HG03354 (cell line): ENCODE measurements at regions not wholly inside any gene's neighbourhood (a gene's known extent, or its start where the extent isn't known, plus 50 kb on each side); places are given as distances from the start of the nearest gene placed in this dataset.

Experiments used
- ATAC-seq: cut with Tn5 transposase; IDR thresholded peaks from one replicate; pipeline ENCODE4 v1.9.1; 2021; ENCODE audit warnings: mild to moderate bottlenecking; ENCODE audit not compliant: unreplicated experiment, poor library complexity, severe bottlenecking

- ATAC-seq, result no peak
Measured at GRCh38 chr11:19499999-19500398, 212.6 kb upstream of the NAV2 start.

- ATAC-seq, result no peak
Measured at GRCh38 chr11:19499026-19499669, 213.5 kb upstream of the NAV2 start.

- no peak for ATAC-seq
Measured at GRCh38 chr11:19493446-19494213, 219.0 kb upstream of the NAV2 start.

- ATAC-seq, result no peak
Measured at GRCh38 chr11:19482319-19483100, 230.1 kb upstream of the NAV2 start.

GRCh38 chr11:19480540-19480939 is 232.1 kb upstream of the NAV2 start:
- ATAC-seq, result no peak

GRCh38 chr11:19478891-19479290 is 233.7 kb upstream of the NAV2 start:
- no peak for ATAC-seq

- no peak for ATAC-seq
Measured at GRCh38 chr11:19474954-19475721, 234.4 kb upstream of the E2F8 start.

- ATAC-seq, result no peak
Measured at GRCh38 chr11:19474211-19474610, 233.5 kb upstream of the E2F8 start.

GRCh38 chr11:19472679-19473078 is 231.9 kb upstream of the E2F8 start:
- ATAC-seq, result no peak

- no peak for ATAC-seq
Measured at GRCh38 chr11:19467904-19468303, 227.2 kb upstream of the E2F8 start.

- no peak for ATAC-seq
Measured at GRCh38 chr11:19466314-19466713, 225.6 kb upstream of the E2F8 start.

GRCh38 chr11:19463976-19464375 is 223.2 kb upstream of the E2F8 start:
- ATAC-seq, result no peak

- no peak for ATAC-seq
Measured at GRCh38 chr11:19460718-19461405, 220.1 kb upstream of the E2F8 start.

- ATAC-seq, result no peak
Measured at GRCh38 chr11:19459240-19459639, 218.5 kb upstream of the E2F8 start.

GRCh38 chr11:19458721-19459120 is 218.0 kb upstream of the E2F8 start:
- no peak for ATAC-seq

- no peak for ATAC-seq
Measured at GRCh38 chr11:19458231-19458630, 217.5 kb upstream of the E2F8 start.

GRCh38 chr11:19455731-19456130 is 215.0 kb upstream of the E2F8 start:
- no peak for ATAC-seq

GRCh38 chr11:19453651-19454257 is 213.0 kb upstream of the E2F8 start:
- ATAC-seq, result no peak

- ATAC-seq, result no peak
Measured at GRCh38 chr11:19451609-19452008, 210.9 kb upstream of the E2F8 start.
